Karpas-422 (cell line): ENCODE measurements at regions not wholly inside any gene's neighbourhood (a gene's known extent, or its start where the extent isn't known, plus 50 kb on each side); places are given as distances from the start of the nearest gene placed in this dataset.

Experiments used
- DNase-seq: peaks from one replicate; pipeline ENCODE4 v3.0.0-alpha.2; 2015
- H2AFZ ChIP-seq: fragments of 200-600 bp; sonication (generic); 2 replicates; pipeline ENCODE4 v1.6.1; 2014; ENCODE audit warnings: antibody characterized with exemption, low read length, mixed read lengths
- H3K27ac ChIP-seq: fragments of 200-600 bp; sonication (generic); 2 replicates; pipeline ENCODE4 v1.5.1; 2014; ENCODE audit warnings: mild to moderate bottlenecking, low read length, moderate library complexity
- H3K27me3 ChIP-seq: fragments of 200-600 bp; sonication (generic); 2 replicates; pipeline ENCODE4 v1.6.1; 2014; ENCODE audit warnings: low read length, mixed read lengths
- H3K36me3 ChIP-seq: fragments of 200-600 bp; sonication (generic); 2 replicates; pipeline ENCODE4 v1.6.1; 2014; ENCODE audit warnings: low read length, mixed read lengths; ENCODE audit not compliant: insufficient read depth
- H3K4me1 ChIP-seq: fragments of 200-600 bp; sonication (generic); 2 replicates; pipeline ENCODE4 v1.6.1; 2014; ENCODE audit warnings: mild to moderate bottlenecking, low read length, mixed read lengths
- H3K4me2 ChIP-seq: fragments of 200-600 bp; sonication (generic); 2 replicates; pipeline ENCODE4 v1.6.1; 2014; ENCODE audit warnings: low read length, low read depth, mild to moderate bottlenecking; ENCODE audit not compliant: poor library complexity, severe bottlenecking
- H3K4me3 ChIP-seq: fragments of 200-600 bp; sonication (generic); 2 replicates; pipeline ENCODE4 v1.5.1; 2014; ENCODE audit warnings: mild to moderate bottlenecking, antibody characterized with exemption, low read length, mixed read lengths
- H3K79me2 ChIP-seq: fragments of 200-600 bp; sonication (generic); 2 replicates; pipeline ENCODE4 v1.6.1; 2014; ENCODE audit warnings: mild to moderate bottlenecking, low read length, mixed read lengths
- H3K9ac ChIP-seq: fragments of 200-600 bp; sonication (generic); 2 replicates; pipeline ENCODE4 v1.6.0; 2014; ENCODE audit warnings: low read length
- H3K9me2 ChIP-seq: fragments of 200-600 bp; sonication (generic), shearing (Covaris generic); replicated peaks from 2 replicates; pipeline ENCODE4 v1.6.0; 2014; ENCODE audit warnings: mild to moderate bottlenecking, low read length, moderate library complexity; ENCODE audit not compliant: insufficient read depth
- H3K9me3 ChIP-seq: fragments of 300-700, 200-600 bp; sonication (generic); 2 replicates; pipeline ENCODE4 v1.6.1; 2014; ENCODE audit warnings: low read length, mixed read lengths
- H4K20me1 ChIP-seq: fragments of 200-600 bp; sonication (generic); 2 replicates; pipeline ENCODE4 v1.6.1; 2014; ENCODE audit warnings: mild to moderate bottlenecking, antibody characterized with exemption, low read length, low read depth; ENCODE audit not compliant: insufficient read depth

DNA sequence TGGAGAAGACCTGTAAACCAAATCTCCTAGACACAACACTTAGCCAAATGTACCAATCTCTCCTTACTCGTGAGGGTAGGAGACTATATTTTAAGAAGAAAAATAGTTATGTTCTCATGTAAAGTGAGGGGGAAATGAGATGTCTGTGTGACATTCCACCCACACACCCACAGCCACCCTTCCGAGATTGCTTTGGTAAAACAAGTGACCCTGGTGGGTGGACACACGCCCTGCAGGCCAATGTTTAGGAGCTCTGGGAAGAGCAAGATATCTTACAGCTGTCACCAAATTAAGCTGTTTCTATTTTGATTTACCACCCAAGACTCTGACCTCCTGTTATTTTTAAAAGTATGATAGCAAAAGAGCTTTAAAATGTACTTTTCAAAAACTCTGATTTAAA, 147.2 kb upstream of the PFKP start:
- DNase-seq = no peak
- no peaks in the 10 kb centered on the region for H3K27me3 ChIP-seq
- no peak overlapping the region for H3K4me2 ChIP-seq
- H3K36me3 ChIP-seq = no peaks in the 10 kb centered on the region
- H3K27ac ChIP-seq = no peak overlapping the region
- peaks cover 14% of the 10 kb centered on the region for H3K4me1 ChIP-seq
- H4K20me1 ChIP-seq = no peaks in the 10 kb centered on the region
- no peaks in the 10 kb centered on the region for H3K9me3 ChIP-seq
- H2AFZ ChIP-seq = no peak overlapping the region
- no peaks in the 10 kb centered on the region for H3K9me2 ChIP-seq
- no peak overlapping the region for H3K4me3 ChIP-seq
- no peaks in the 10 kb centered on the region for H3K79me2 ChIP-seq
- H3K9ac ChIP-seq = no peak overlapping the region

DNA sequence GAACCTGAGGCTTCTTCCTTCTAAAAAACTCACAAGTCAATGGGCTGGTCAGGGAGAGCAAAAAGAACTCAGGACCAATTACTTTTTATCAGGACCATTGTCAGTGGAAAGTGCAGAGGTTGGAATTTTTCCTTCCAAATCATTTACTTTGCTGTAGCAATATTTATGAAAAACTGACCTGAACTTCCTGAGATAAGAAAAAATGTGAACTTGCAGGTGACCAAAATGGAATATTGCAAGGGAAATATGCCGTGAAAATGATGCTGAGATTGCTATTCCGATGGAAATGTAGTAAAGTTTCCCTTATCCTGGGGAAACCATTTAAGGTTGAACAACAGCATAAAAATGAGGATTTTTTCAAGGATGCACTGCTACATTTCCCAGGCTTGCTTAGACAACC, 148.3 kb upstream of the PFKP start:
- Histone ChIP-seq H3K9me3 (no peaks in the 10 kb centered on the region), H3K9ac (no peak overlapping the region), H3K27ac (no peak overlapping the region), H3K4me2 (no peak overlapping the region), H3K4me3 (no peak overlapping the region), H2AFZ (no peak overlapping the region), H3K27me3 (no peaks in the 10 kb centered on the region), H3K4me1 (peaks cover 14% of the 10 kb centered on the region), H4K20me1 (no peaks in the 10 kb centered on the region), H3K36me3 (no peaks in the 10 kb centered on the region), H3K9me2 (no peaks in the 10 kb centered on the region), H3K79me2 (no peaks in the 10 kb centered on the region)
- DNase-seq = no peak

DNA sequence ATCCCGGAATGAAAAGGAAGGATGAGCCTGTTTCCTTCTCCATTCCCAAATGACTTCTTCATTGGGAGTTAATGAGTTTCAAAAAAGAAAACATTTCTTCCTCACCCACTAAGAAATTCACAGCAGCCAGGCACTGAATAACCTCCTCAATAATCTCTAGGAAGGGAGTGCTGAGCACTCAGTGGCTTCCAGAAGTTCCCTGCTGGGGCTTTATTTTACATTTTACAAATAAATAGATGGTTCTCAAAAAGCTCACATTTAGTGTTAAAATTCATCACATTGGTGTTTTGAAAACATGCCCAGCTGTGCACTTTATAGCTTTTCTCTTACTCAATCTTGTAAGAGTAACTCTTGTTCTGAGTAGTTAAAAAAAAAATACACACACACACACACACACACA, 148.9 kb upstream of the PFKP start:
- Histone ChIP-seq H4K20me1 (no peaks in the 10 kb centered on the region), H3K4me3 (no peak overlapping the region), H3K27me3 (no peaks in the 10 kb centered on the region), H2AFZ (no peak overlapping the region), H3K4me2 (no peak overlapping the region), H3K4me1 (peaks cover 14% of the 10 kb centered on the region), H3K36me3 (no peaks in the 10 kb centered on the region), H3K9ac (no peak overlapping the region), H3K9me2 (no peaks in the 10 kb centered on the region), H3K9me3 (no peaks in the 10 kb centered on the region), H3K79me2 (no peaks in the 10 kb centered on the region), H3K27ac (no peak overlapping the region)
- DNase-seq = no peak

DNA sequence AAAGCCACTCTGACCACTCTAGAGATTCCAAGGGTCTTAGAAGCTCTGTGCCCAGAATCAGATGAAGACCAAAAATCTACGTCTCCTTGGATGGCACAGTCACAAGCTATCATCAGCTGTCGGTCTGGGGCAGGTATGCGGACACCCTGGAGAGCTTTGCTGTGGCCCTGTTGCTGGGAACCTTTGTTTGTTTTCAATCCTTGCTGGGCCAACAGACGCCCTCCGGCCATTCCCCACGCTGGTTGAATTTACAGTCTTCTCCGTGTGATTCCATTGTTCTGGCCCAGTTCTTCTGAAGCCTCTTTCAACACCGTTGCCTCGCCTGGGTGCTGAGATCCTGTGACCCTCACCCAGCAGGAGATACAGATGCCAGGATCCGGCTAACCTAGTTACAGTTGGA, 149.4 kb upstream of the PFKP start:
- Histone ChIP-seq H3K9me3 (no peaks in the 10 kb centered on the region), H2AFZ (no peak overlapping the region), H3K9ac (no peak overlapping the region), H3K27ac (no peak overlapping the region), H3K36me3 (no peaks in the 10 kb centered on the region), H3K79me2 (no peaks in the 10 kb centered on the region), H3K27me3 (no peaks in the 10 kb centered on the region), H3K4me1 (peaks cover 14% of the 10 kb centered on the region), H3K4me3 (no peak overlapping the region), H3K9me2 (no peaks in the 10 kb centered on the region), H4K20me1 (no peaks in the 10 kb centered on the region), H3K4me2 (no peak overlapping the region)
- DNase-seq = no peak

DNA sequence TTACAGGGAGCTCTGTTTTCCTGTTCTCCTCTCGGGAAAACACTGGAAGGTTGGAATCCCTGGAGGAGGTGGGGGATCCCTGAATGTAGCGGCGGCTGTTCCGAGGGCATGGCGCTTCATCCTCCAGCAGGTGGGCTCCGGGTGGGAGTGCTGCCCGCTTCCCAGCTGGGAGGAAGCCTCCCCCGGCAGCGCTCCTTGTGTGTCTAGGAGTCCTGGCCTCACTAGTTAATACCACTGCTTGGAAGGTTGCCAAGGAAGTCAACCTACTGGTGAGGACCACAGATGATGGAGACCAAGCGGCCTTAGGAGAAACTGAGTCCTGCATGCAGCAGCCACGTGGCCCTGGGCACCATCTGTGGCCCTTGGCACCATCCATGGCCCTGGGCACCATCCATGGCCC, 151.9 kb upstream of the PFKP start:
- no peaks in the 10 kb centered on the region for H3K79me2 ChIP-seq
- no peak for DNase-seq
- H4K20me1 ChIP-seq = no peaks in the 10 kb centered on the region
- no peaks in the 10 kb centered on the region for H3K36me3 ChIP-seq
- H3K9me3 ChIP-seq = no peaks in the 10 kb centered on the region
- H3K27me3 ChIP-seq = no peaks in the 10 kb centered on the region
- no peaks in the 10 kb centered on the region for H3K9me2 ChIP-seq
- H3K4me3 ChIP-seq = no peak overlapping the region
- no peak overlapping the region for H3K4me2 ChIP-seq
- H3K27ac ChIP-seq = no peak overlapping the region
- peak overlapping the region; percentile 28; the same call in 1 of the 2 replicates for H2AFZ ChIP-seq
- no peak overlapping the region for H3K9ac ChIP-seq
- H3K4me1 ChIP-seq = peaks cover 26% of the 10 kb centered on the region

DNA sequence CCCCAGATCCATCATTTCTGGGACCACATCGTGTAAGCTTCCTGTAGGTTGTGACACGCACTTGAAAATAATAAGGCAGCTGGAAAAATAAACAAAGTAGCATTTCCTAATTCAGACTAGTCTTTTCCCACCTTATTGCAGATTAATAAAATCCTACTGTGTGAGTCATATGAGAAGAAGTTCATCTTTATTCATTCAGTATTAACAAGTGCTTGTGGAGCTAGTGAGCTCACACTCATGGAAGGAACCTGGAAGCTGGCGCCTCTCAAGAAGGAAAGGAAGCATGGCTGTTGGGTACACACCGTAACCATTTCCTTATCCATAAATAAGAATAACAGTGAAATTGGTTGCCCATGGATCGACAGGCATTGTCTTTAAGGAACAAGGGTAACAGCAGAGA, 152.6 kb upstream of the PFKP start:
- Histone ChIP-seq H4K20me1 (no peaks in the 10 kb centered on the region), H3K4me1 (peaks cover 28% of the 10 kb centered on the region), H3K9ac (no peak overlapping the region), H2AFZ (no peak overlapping the region), H3K9me2 (no peaks in the 10 kb centered on the region), H3K79me2 (no peaks in the 10 kb centered on the region), H3K27ac (no peak overlapping the region), H3K36me3 (no peaks in the 10 kb centered on the region), H3K27me3 (no peaks in the 10 kb centered on the region), H3K4me2 (no peak overlapping the region), H3K9me3 (no peaks in the 10 kb centered on the region), H3K4me3 (no peak overlapping the region)
- no peak for DNase-seq

DNA sequence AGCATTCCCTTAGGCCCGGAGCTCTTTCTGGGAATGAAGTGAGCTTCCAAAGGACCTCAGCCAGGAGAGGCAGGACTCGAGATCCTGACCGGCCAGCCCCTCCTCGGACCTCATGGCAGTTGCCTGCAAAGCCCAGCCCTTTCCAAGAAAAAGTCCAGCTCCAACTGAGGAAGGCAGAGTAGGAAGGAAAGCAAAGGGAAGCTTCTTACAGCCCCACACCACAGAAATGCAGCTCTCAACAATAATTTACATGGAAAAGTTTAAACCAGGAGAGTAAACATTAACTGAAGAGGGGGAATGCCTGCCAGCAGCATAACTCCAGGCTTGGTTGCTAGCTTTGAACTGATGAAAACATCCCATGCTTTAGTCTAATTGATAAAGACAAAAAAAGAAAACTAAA, 153.9 kb upstream of the PFKP start:
- H3K27ac ChIP-seq = no peak overlapping the region
- no peaks in the 10 kb centered on the region for H3K9me3 ChIP-seq
- no peaks in the 10 kb centered on the region for H3K79me2 ChIP-seq
- no peaks in the 10 kb centered on the region for H3K27me3 ChIP-seq
- H3K9ac ChIP-seq = no peak overlapping the region
- H3K4me3 ChIP-seq = no peak overlapping the region
- H3K9me2 ChIP-seq = no peaks in the 10 kb centered on the region
- H2AFZ ChIP-seq = no peak overlapping the region
- peaks cover 28% of the 10 kb centered on the region for H3K4me1 ChIP-seq
- H3K4me2 ChIP-seq = no peak overlapping the region
- no peak for DNase-seq
- no peaks in the 10 kb centered on the region for H4K20me1 ChIP-seq
- H3K36me3 ChIP-seq = no peaks in the 10 kb centered on the region

DNA sequence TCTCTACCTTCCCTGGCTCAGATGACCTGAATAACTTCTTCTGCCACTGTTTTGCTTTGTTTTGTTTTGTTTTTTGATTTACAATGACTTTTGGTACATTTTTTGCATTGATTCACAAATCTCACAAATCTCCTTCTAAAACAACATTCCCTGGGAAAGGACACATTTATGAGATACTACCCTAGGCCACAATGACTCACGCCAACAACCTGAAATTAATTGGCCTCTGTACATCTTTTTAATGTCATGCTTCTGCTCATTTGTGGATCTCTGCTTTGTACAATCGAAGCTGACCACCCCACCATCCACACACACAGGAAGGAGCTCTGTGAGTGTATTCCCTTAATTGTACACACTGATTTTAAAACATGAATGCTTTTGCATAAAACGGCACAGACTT, 156.7 kb upstream of the PFKP start:
- Histone ChIP-seq H3K4me3 (no peak overlapping the region), H3K9ac (no peak overlapping the region), H3K9me3 (no peaks in the 10 kb centered on the region), H3K27me3 (no peaks in the 10 kb centered on the region), H3K4me2 (no peak overlapping the region), H3K4me1 (peaks cover 28% of the 10 kb centered on the region), H3K27ac (no peak overlapping the region), H2AFZ (peak overlapping the region; percentile 98), H4K20me1 (no peaks in the 10 kb centered on the region), H3K79me2 (no peaks in the 10 kb centered on the region), H3K9me2 (no peaks in the 10 kb centered on the region), H3K36me3 (no peaks in the 10 kb centered on the region)
- no peak for DNase-seq

DNA sequence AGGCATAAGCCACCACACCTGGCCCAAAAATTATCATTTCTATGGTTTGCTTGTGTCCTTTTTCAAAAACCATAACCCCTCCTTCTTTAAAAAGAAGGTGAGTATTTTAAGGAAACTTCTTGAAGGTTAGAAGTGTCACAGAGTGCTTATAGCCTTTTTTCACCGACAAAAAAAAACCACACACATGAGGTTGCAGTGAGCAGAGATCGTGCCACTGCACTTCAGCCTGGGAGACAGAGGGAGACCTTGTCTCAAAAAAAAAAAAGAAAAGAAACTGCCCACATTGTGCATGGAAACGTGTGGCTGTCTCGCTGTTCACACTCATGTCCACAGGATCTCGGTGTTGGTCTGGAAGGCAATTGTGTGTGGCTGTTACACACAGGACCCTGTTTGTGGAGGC, 157.4 kb upstream of the PFKP start:
- no peak for DNase-seq
- no peaks in the 10 kb centered on the region for H4K20me1 ChIP-seq

More for the DNA sequence above, 157.4 kb upstream of the PFKP start:
- no peaks in the 10 kb centered on the region for H3K9me3 ChIP-seq
- H3K4me1 ChIP-seq = peaks cover 28% of the 10 kb centered on the region
- no peak overlapping the region for H3K9ac ChIP-seq
- H3K79me2 ChIP-seq = no peaks in the 10 kb centered on the region
- H3K4me2 ChIP-seq = no peak overlapping the region
- no peak overlapping the region for H3K27ac ChIP-seq
- peak overlapping the region; percentile 98 for H2AFZ ChIP-seq
- no peaks in the 10 kb centered on the region for H3K9me2 ChIP-seq
- no peaks in the 10 kb centered on the region for H3K36me3 ChIP-seq
- H3K27me3 ChIP-seq = no peaks in the 10 kb centered on the region
- H3K4me3 ChIP-seq = no peak overlapping the region
